Transverse colon (tissue), 3 donors: ENCODE measurements at regions not wholly inside any gene's neighbourhood (a gene's known extent, or its start where the extent isn't known, plus 50 kb on each side); places are given as distances from the start of the nearest gene placed in this dataset.

Experiments used
- EP300 ChIP-seq: sonication (generic); formaldehyde crosslinking; IDR thresholded peaks from one replicate; pipeline ENCODE4 v1.6.1; 2017; ENCODE audit warnings: antibody characterized with exemption, low read depth
- TF ChIP-seq, protein P1 (sequence below), 5 experiments: fragments of 200-600 bp in 3 of 5; fragments of 450-650 bp in 2 of 5; sonication (generic) in 3 of 5; IDR thresholded peaks; 1 replicate in 2 of 5; 2 replicates in 3 of 5; pipeline ENCODE4 v1.5.1; 2016 to 2017; ENCODE audit warnings: antibody characterized with exemption in 5 of 5, inconsistent platforms in 3 of 5, mild to moderate bottlenecking in 2 of 5, moderate library complexity in 1 of 5

- TF ChIP-seq, protein P1, sequence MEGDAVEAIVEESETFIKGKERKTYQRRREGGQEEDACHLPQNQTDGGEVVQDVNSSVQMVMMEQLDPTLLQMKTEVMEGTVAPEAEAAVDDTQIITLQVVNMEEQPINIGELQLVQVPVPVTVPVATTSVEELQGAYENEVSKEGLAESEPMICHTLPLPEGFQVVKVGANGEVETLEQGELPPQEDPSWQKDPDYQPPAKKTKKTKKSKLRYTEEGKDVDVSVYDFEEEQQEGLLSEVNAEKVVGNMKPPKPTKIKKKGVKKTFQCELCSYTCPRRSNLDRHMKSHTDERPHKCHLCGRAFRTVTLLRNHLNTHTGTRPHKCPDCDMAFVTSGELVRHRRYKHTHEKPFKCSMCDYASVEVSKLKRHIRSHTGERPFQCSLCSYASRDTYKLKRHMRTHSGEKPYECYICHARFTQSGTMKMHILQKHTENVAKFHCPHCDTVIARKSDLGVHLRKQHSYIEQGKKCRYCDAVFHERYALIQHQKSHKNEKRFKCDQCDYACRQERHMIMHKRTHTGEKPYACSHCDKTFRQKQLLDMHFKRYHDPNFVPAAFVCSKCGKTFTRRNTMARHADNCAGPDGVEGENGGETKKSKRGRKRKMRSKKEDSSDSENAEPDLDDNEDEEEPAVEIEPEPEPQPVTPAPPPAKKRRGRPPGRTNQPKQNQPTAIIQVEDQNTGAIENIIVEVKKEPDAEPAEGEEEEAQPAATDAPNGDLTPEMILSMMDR (IDR thresholded peaks at IDR 0.05), result no peak
- no peak for TF ChIP-seq EP300
These were observed 294.0 kb upstream of the SOX2 start for GRCh38 chr3:181417748-181418147.
